Fibroblast of pulmonary artery (primary cell): ENCODE measurements at regions not wholly inside any gene's neighbourhood (a gene's known extent, or its start where the extent isn't known, plus 50 kb on each side); places are given as distances from the start of the nearest gene placed in this dataset.

Experiments used
- DNase-seq: peaks from one replicate; pipeline ENCODE4 v3.0.0-alpha.2; 2010; ENCODE audit warnings: low read depth
- H3K4me3 ChIP-seq: replicated peaks from 2 replicates; pipeline ENCODE4 v1.5.1; 2011; ENCODE audit warnings: low read depth, mild to moderate bottlenecking, control low read depth, low read length, moderate library complexity
- TF ChIP-seq, protein P1 (sequence below): IDR thresholded peaks from 2 replicates; pipeline ENCODE4 v1.5.1; 2011; ENCODE audit warnings: mild to moderate bottlenecking, control low read depth, low read length, inconsistent platforms; ENCODE audit errors: missing control alignments

DNA sequence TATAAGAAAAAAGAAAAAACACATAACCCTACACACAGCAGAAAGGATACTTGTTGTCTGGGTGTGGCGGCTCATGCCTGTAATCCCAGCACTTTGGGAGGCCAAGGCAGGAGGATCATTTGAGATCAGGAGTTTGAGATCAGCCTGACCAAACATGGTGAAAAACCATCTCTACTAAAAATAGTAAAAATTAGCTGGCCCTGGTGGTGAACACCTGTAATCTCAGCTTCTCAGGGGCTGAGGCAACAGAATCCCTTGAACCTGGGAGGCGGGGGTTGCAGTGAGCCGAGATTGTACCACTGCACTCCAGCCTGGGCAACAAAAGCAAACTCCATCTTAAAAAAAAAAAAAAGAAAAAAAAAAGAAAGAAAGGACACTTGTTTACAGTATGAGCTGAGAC lies 147.6 kb upstream of the PITX1 start:
- no peak for DNase-seq

DNA sequence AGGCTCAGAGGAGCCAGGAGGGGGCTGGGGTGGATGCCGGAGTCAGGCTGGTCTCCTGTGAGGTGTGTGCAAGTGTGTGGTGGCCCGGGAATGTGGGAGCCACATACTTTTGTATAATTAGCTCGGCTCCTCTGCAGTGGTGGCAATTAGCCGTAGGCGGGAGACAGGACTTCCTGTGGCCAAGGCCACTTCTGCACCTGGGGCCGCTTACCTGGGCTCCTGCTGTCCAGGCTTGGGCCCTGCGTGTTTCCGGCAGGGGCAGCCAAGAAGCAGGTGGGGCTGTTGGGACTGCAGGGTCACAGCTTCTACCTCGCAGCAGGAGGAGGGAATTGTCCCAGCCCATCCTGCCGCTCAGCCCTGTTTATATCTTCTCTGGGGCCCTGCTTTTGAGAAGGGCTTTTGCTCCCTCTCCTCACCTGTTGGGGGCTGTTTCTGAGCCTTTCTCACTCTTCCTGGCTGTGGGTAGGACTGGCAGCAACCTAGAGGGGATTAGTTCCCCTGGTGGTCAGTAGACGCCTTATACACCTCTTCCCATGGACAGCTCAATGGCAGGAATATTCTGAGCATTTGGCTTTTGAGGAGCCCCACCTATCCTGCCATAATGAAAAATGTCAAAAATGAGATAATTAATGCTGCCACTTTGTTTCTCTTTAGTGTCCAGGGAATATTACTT lies 145.4 kb upstream of the PITX1 start:
- TF ChIP-seq, protein P1, sequence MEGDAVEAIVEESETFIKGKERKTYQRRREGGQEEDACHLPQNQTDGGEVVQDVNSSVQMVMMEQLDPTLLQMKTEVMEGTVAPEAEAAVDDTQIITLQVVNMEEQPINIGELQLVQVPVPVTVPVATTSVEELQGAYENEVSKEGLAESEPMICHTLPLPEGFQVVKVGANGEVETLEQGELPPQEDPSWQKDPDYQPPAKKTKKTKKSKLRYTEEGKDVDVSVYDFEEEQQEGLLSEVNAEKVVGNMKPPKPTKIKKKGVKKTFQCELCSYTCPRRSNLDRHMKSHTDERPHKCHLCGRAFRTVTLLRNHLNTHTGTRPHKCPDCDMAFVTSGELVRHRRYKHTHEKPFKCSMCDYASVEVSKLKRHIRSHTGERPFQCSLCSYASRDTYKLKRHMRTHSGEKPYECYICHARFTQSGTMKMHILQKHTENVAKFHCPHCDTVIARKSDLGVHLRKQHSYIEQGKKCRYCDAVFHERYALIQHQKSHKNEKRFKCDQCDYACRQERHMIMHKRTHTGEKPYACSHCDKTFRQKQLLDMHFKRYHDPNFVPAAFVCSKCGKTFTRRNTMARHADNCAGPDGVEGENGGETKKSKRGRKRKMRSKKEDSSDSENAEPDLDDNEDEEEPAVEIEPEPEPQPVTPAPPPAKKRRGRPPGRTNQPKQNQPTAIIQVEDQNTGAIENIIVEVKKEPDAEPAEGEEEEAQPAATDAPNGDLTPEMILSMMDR: no peak
- DNase-seq: no peak
- H3K4me3 ChIP-seq: no peak overlapping the region

More for the DNA sequence above, 147.6 kb upstream of the PITX1 start:
- TF ChIP-seq, protein P1: no peak
- no peak overlapping the region for H3K4me3 ChIP-seq

DNA sequence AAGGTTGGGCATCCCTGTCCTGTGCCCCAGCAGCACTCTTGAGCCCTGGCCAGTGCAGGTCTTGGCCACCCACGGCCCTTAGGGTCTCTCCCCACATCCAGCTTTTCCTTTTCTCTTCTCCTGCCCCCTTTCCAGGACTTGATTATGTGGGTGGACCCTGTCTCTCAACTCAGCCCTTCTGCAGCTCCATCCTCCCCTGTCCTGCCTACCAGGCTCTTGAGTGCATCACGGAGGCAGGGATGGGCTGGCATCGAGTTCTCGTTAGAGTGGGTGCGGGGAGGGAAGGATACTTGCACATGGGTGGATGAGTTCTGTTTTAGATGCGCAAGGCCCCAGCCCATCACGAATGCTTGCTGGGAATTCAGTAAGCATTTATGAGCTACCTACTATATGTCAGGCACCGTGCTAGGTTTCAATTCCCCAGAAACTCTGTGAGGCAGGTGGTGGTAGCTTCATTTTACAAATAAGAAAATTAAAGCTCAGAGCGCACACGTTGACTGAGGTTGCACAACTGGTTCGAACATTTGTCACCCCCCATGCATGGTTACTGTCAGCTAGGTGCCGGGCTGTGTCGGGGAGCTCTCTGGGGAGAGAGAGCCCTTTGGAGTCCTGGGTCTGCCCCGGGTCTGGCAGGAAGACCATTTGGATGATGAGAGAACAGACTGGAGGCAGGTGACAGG lies 144.6 kb upstream of the PITX1 start:
- DNase-seq: no peak
- no peak overlapping the region for H3K4me3 ChIP-seq
- TF ChIP-seq, protein P1: no peak

DNA sequence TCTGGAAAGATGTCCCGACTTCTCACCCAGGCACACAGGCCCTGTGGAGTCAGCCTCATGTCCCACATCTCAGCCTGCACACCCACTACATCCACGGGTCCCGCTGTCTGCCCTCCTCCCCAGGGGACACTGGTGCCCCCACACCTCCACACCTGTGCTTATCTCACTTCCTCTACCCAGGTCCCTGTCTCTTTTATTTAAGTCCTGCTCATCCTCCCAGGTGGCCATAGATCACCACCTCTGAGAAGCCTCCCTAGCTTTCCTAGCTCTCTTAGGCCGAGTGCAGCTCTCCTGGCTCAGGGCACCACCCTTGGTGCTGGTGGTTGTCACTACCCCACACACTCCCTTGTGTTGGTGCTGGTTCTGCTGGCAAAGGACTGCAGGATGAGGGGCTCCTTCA lies 143.6 kb upstream of the PITX1 start:
- no peak overlapping the region for H3K4me3 ChIP-seq
- no peak for DNase-seq
- TF ChIP-seq, protein P1: no peak

DNA sequence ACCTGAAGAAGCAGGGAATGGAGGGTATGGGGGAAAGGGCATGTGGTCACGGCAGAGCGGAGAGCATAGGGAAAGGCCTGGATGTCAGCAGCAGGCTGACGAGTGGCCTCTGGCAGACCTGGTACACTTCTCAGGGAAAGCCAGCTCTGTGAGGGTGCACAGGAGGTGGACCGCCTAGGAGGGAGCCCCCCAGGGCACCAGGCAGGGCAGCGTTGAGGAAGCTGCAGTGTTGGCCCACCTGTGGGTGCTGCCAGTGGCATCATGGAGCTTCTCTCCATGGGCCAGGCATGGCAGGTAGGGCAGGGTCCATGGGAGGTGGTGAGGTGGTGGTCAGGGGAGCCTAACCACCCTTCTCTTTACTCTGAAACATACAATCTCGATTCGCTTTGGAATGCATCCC lies 143.0 kb upstream of the PITX1 start:
- no peak for DNase-seq
- H3K4me3 ChIP-seq: no peak overlapping the region
- TF ChIP-seq, protein P1: no peak

DNA sequence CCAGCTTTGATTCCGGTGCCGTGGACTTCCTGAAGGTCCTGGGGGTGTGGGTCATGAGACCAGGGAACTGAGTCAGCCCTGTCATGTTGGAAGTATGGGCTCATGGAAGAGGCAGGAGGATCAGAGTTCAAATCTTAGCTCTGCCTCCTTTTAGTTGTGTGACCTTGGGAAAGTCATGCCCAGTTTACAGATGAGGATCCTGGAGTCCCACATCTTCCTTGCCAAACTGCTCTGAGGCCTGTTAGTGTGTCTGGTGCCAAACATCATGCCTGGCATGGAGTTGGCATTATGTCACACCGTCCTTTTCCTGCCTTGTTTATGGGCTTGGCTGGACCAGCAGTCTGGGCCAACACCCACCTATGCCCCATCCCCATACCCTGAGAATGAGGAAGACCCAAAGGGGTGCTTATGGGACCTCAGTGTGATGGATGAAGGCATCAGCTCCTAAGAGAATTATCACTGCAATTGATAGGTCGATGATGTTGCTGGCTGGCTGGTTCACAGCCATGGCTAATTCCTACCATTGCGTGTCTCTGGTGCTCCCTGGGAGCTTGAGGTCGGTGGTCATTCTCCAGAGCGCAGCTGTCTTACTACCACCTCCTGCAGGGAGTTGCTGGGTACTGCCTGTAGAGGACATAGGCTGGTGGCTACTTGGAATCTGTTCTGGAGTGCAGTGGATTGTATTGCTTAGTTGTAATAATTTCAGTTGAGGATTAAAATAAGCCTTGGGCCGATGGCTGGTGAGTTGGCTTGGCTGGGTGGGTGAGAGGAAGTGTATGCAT lies 140.5 kb upstream of the PITX1 start:
- no peak for DNase-seq
- no peak overlapping the region for H3K4me3 ChIP-seq
- TF ChIP-seq, protein P1: no peak
